DND-41 (cell line): ENCODE measurements at regions not wholly inside any gene's neighbourhood (a gene's known extent, or its start where the extent isn't known, plus 50 kb on each side); places are given as distances from the start of the nearest gene placed in this dataset.

Experiments used
- CTCF ChIP-seq: IDR thresholded peaks from 2 replicates; pipeline ENCODE4 v1.5.1; 2012; ENCODE audit warnings: borderline replicate concordance, low read length, moderate library complexity, mild to moderate bottlenecking; ENCODE audit not compliant: poor library complexity, severe bottlenecking; ENCODE audit errors: extremely low read depth
- EZH2 ChIP-seq: IDR thresholded peaks from 3 replicates; pipeline ENCODE4 v1.6.1; 2012; ENCODE audit warnings: borderline replicate concordance, low read depth, mild to moderate bottlenecking, moderate library complexity, low read length, inconsistent platforms; ENCODE audit not compliant: severe bottlenecking

- TF ChIP-seq CTCF = no peak
- no peak for TF ChIP-seq EZH2
Measured at GRCh38 chr12:25377469-25378177, 126.9 kb upstream of the KRAS start.
